Osteoblast (primary cell): ENCODE measurements at regions not wholly inside any gene's neighbourhood (a gene's known extent, or its start where the extent isn't known, plus 50 kb on each side); places are given as distances from the start of the nearest gene placed in this dataset.

Source experiments
- DNase-seq: peaks from one replicate; pipeline ENCODE4 v3.0.0; 2011; ENCODE audit warnings: low spot score, mixed read lengths; ENCODE audit not compliant: insufficient read length; ENCODE audit errors: missing footprints
- H2AFZ ChIP-seq: 2 replicates; pipeline ENCODE4 v1.6.0; 2011; ENCODE audit warnings: mild to moderate bottlenecking, low read length
- H3K27ac ChIP-seq: 2 replicates; pipeline ENCODE4 v1.5.1; 2011; ENCODE audit warnings: mild to moderate bottlenecking, low read depth, low read length, moderate library complexity
- H3K27me3 ChIP-seq: 2 replicates; pipeline ENCODE4 v1.6.0; 2012; ENCODE audit warnings: mild to moderate bottlenecking, control low read depth, inconsistent platforms, low read length, moderate library complexity; ENCODE audit not compliant: insufficient read depth
- H3K36me3 ChIP-seq: 2 replicates; pipeline ENCODE4 v1.5.1; 2011; ENCODE audit warnings: mild to moderate bottlenecking, low read length, control low read depth, moderate library complexity; ENCODE audit not compliant: insufficient read depth
- H3K4me1 ChIP-seq: 2 replicates; pipeline ENCODE4 v1.5.1; 2011; ENCODE audit warnings: mild to moderate bottlenecking, low read length, control low read depth, moderate library complexity; ENCODE audit not compliant: insufficient read depth
- H3K4me2 ChIP-seq: 2 replicates; pipeline ENCODE4 v1.6.0; 2011; ENCODE audit warnings: mild to moderate bottlenecking, low read length; ENCODE audit not compliant: insufficient read depth
- H3K4me3 ChIP-seq: fragments of 200-600 bp; sonication (generic); 3 replicates; pipeline ENCODE4 v1.5.1; 2012; ENCODE audit warnings: mild to moderate bottlenecking, low read length, inconsistent platforms; ENCODE audit not compliant: insufficient read depth
- H3K79me2 ChIP-seq: 2 replicates; pipeline ENCODE4 v1.6.0; 2012; ENCODE audit warnings: mild to moderate bottlenecking, low read length, control low read depth, inconsistent platforms; ENCODE audit not compliant: insufficient read depth
- H3K9me3 ChIP-seq: 2 replicates; pipeline ENCODE4 v1.5.1; 2011; ENCODE audit warnings: low read depth, low read length, control low read depth
- H4K20me1 ChIP-seq: 2 replicates; pipeline ENCODE4 v1.6.0; 2012; ENCODE audit warnings: mild to moderate bottlenecking, low read length, control low read depth; ENCODE audit not compliant: insufficient read depth
- TF ChIP-seq, protein P1 (sequence below): IDR thresholded peaks from 2 replicates; pipeline ENCODE4 v1.5.1; 2011; ENCODE audit warnings: mild to moderate bottlenecking, low read depth, low read length, moderate library complexity; ENCODE audit errors: extremely low read depth

- H3K4me2 ChIP-seq, result no peak overlapping the region
- H3K36me3 ChIP-seq, result no peaks in the 10 kb centered on the region
- H3K4me1 ChIP-seq, result peaks cover 10% of the 10 kb centered on the region
- DNase-seq, result no peak
- H3K9me3 ChIP-seq, result peaks cover 2% of the 10 kb centered on the region
- TF ChIP-seq, protein P1, sequence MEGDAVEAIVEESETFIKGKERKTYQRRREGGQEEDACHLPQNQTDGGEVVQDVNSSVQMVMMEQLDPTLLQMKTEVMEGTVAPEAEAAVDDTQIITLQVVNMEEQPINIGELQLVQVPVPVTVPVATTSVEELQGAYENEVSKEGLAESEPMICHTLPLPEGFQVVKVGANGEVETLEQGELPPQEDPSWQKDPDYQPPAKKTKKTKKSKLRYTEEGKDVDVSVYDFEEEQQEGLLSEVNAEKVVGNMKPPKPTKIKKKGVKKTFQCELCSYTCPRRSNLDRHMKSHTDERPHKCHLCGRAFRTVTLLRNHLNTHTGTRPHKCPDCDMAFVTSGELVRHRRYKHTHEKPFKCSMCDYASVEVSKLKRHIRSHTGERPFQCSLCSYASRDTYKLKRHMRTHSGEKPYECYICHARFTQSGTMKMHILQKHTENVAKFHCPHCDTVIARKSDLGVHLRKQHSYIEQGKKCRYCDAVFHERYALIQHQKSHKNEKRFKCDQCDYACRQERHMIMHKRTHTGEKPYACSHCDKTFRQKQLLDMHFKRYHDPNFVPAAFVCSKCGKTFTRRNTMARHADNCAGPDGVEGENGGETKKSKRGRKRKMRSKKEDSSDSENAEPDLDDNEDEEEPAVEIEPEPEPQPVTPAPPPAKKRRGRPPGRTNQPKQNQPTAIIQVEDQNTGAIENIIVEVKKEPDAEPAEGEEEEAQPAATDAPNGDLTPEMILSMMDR, result peak; percentile 48
- H3K27ac ChIP-seq, result no peak overlapping the region
- H3K4me3 ChIP-seq, result no peak overlapping the region
- H3K79me2 ChIP-seq, result no peaks in the 10 kb centered on the region
- peaks cover 3% of the 10 kb centered on the region for H3K27me3 ChIP-seq
- no peak overlapping the region for H2AFZ ChIP-seq
- no peaks in the 10 kb centered on the region for H4K20me1 ChIP-seq
Observed at GRCh38 chr1:47529520-47530098, 91.8 kb downstream of the FOXD2 start.

- no peaks in the 10 kb centered on the region for H4K20me1 ChIP-seq
- no peak overlapping the region for H3K27ac ChIP-seq
- H3K4me2 ChIP-seq, result peak overlapping the region; percentile 66
- H3K9me3 ChIP-seq, result peaks cover 2% of the 10 kb centered on the region
- TF ChIP-seq, protein P1, result no peak
- peak overlapping the region; percentile 49 for H2AFZ ChIP-seq
- peak; percentile 94 for DNase-seq
- H3K4me3 ChIP-seq, result peak overlapping the region; percentile 71
- H3K79me2 ChIP-seq, result no peaks in the 10 kb centered on the region
- H3K36me3 ChIP-seq, result no peaks in the 10 kb centered on the region
- peaks cover 11% of the 10 kb centered on the region for H3K4me1 ChIP-seq
- peaks cover 4% of the 10 kb centered on the region for H3K27me3 ChIP-seq
Observed at GRCh38 chr1:47532921-47533792, 95.3 kb downstream of the FOXD2 start.

DNA sequence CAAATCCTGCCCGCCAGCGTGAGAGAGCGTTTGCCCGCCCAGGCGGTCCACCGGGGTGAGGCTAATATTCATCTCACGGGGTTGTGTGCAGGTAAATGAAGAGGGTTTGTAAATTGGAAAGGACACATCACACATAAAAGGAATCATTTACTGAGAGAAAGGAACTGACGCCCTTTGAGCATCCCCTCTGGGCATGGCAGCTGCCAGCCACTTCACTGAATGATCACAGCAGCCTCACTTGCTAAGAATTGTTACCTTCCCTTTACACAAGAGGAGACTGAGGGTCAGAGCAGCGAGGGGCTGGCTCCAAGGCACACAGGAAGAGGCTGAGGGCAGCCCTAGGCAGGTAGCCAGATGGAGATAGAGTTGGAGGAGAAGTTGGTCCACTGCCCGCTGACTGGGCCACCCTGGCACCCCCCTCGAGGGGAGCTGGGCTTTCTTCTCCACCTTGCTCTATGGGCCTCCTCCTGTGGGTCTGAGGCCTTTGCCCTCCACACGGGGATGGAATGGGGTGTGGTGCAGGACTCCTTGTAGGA is 96.0 kb downstream of the FOXD2 start:
- TF ChIP-seq, protein P1, result no peak
- Histone ChIP-seq H3K27ac (no peak overlapping the region), H3K4me2 (peak overlapping the region; percentile 35), H3K4me3 (no peak overlapping the region), H3K4me1 (peaks cover 11% of the 10 kb centered on the region), H3K9me3 (peaks cover 2% of the 10 kb centered on the region), H3K36me3 (no peaks in the 10 kb centered on the region), H4K20me1 (no peaks in the 10 kb centered on the region), H2AFZ (no peak overlapping the region), H3K79me2 (no peaks in the 10 kb centered on the region), H3K27me3 (peaks cover 4% of the 10 kb centered on the region)
- no peak for DNase-seq

GRCh38 chr1:47534436-47534835 is 96.6 kb downstream of the FOXD2 start:
- no peak overlapping the region for H3K27ac ChIP-seq
- H4K20me1 ChIP-seq, result no peaks in the 10 kb centered on the region
- no peaks in the 10 kb centered on the region for H3K79me2 ChIP-seq
- peak; percentile 94 for DNase-seq
- no peak overlapping the region for H3K4me3 ChIP-seq
- H3K36me3 ChIP-seq, result no peaks in the 10 kb centered on the region
- no peak overlapping the region for H2AFZ ChIP-seq
- H3K4me1 ChIP-seq, result peaks cover 11% of the 10 kb centered on the region
- TF ChIP-seq, protein P1, result no peak
- peak overlapping the region; percentile 35 for H3K4me2 ChIP-seq
- H3K9me3 ChIP-seq, result no peaks in the 10 kb centered on the region
- H3K27me3 ChIP-seq, result peaks cover 4% of the 10 kb centered on the region
